GM12878 (cell line): ENCODE measurements at regions not wholly inside any gene's neighbourhood (a gene's known extent, or its start where the extent isn't known, plus 50 kb on each side); places are given as distances from the start of the nearest gene placed in this dataset.

Experiments
- ATAC-seq: fragments of 200-7000 bp; cut with Tn5 transposase; 3 replicates; pipeline ENCODE4 v1.9.1; 2020; ENCODE audit warnings: mild to moderate bottlenecking, moderate library complexity
- BruUV-seq: library from RNA; stranded (reverse); fragments of 400-500 nt; replicated peaks from 2 replicates; lab custom pipeline; 2021; lab: Mats Ljungman, UMichigan
- CTCF ChIA-PET: fragments of 300-600 bp; sonication (Branson Sonifier 250); formaldehyde crosslinking; extraction: SDS; loops from one replicate; lab custom pipeline; 2021; ENCODE audit warnings: inconsistent platforms; lab: Yijun Ruan, JAX
- POLR2A ChIA-PET: fragments of 350-600 bp; formaldehyde crosslinking; extraction: SDS; loops from one replicate; lab custom pipeline; 2021; ENCODE audit warnings: inconsistent platforms; lab: Charles Lee
- RAD21 ChIA-PET: fragments of 300-600 bp; sonication (Branson Sonifier 250); formaldehyde crosslinking; loops from one replicate; lab custom pipeline; 2023; ENCODE audit warnings: antibody characterized with exemption; ENCODE audit not compliant: unreplicated experiment; lab: Charles Lee
- SMC1A ChIA-PET: fragments of 300-600 bp; sonication (Branson Sonifier 250); formaldehyde crosslinking; loops from one replicate; lab custom pipeline; 2023; ENCODE audit not compliant: unreplicated experiment, uncharacterized antibody; lab: Charles Lee
- DNase-seq: peaks from one replicate; pipeline ENCODE4 v3.0.0-alpha.2; 2011; ENCODE audit warnings: low read depth, low spot score
- FAIRE-seq: peaks from 3 replicates; lab custom pipeline; 2011; peaks lifted over from hg19 to GRCh38; lab: Jason Lieb, UNC
- H2AFZ ChIP-seq: 2 replicates; pipeline ENCODE4 v1.6.0; 2011; ENCODE audit warnings: low read depth, low read length, control low read depth; ENCODE audit not compliant: control insufficient read depth
- H3K27ac ChIP-seq: 2 replicates; pipeline ENCODE4 v1.5.1; 2011; ENCODE audit warnings: control low read depth; ENCODE audit not compliant: control insufficient read depth, insufficient read depth
- H3K27me3 ChIP-seq, 2 experiments: replicated peaks in 1 of 2; 2 replicates each; pipeline versions ENCODE4 v1.6.0 to v1.6.1; 2011; ENCODE audit warnings: low read length in 1 of 2; ENCODE audit not compliant: control insufficient read depth in 2 of 2, insufficient read depth in 2 of 2
- H3K36me3 ChIP-seq, 2 experiments: 2 replicates each; pipeline ENCODE4 v1.5.1; 2011; ENCODE audit warnings: low read length in 1 of 2; ENCODE audit not compliant: control insufficient read depth in 2 of 2, insufficient read depth in 2 of 2
- H3K4me1 ChIP-seq: 2 replicates; pipeline ENCODE4 v1.6.1; 2011; ENCODE audit warnings: mild to moderate bottlenecking, low read length, moderate library complexity, mixed read lengths; ENCODE audit not compliant: control insufficient read depth, insufficient read depth
- H3K4me2 ChIP-seq: 2 replicates; pipeline ENCODE4 v1.6.0; 2011; ENCODE audit warnings: control low read depth; ENCODE audit not compliant: control insufficient read depth, insufficient read depth
- H3K4me3 ChIP-seq: fragments of 200-600 bp; sonication (generic); 2 replicates; pipeline ENCODE4 v1.5.1; 2016
- H3K79me2 ChIP-seq: 2 replicates; pipeline ENCODE4 v1.6.0; 2011; ENCODE audit warnings: low read length; ENCODE audit not compliant: control insufficient read depth, insufficient read depth
- H3K9ac ChIP-seq: 2 replicates; pipeline ENCODE4 v1.8.0; 2011; ENCODE audit warnings: low read length, control low read depth, mixed read lengths; ENCODE audit not compliant: control insufficient read depth, insufficient read depth
- H3K9me3 ChIP-seq: replicated peaks from 3 replicates; pipeline ENCODE4 v1.5.1; 2011; ENCODE audit warnings: mild to moderate bottlenecking, low read length; ENCODE audit not compliant: control insufficient read depth, insufficient read depth
- H4K20me1 ChIP-seq: 2 replicates; pipeline ENCODE4 v1.6.0; 2011; ENCODE audit not compliant: control insufficient read depth, insufficient read depth
- ASH2L ChIP-seq: fragments of 300-600, 200-600 bp; sonication (generic); IDR thresholded peaks from 2 replicates; pipeline ENCODE4 v1.6.1; 2017; ENCODE audit warnings: low read depth, mild to moderate bottlenecking, borderline replicate concordance
- CBX5 ChIP-seq: sonication (generic); IDR thresholded peaks from 2 replicates; pipeline ENCODE4 v1.6.1; 2016; ENCODE audit warnings: low read depth, moderate library complexity, mild to moderate bottlenecking, inconsistent platforms
- CREM ChIP-seq: IDR thresholded peaks from 2 replicates; pipeline ENCODE4 v1.6.1; 2014; ENCODE audit warnings: antibody characterized with exemption, low read depth
- ETV6 ChIP-seq, 2 experiments: fragments of 450-650 bp in 1 of 2; IDR thresholded peaks in 1 of 2; conservative IDR thresholded peaks in 1 of 2; 2 replicates each; pipeline ENCODE4 v1.6.1; 2014; ENCODE audit warnings: antibody characterized with exemption in 1 of 2, borderline replicate concordance in 1 of 2, low read depth in 1 of 2, mild to moderate bottlenecking in 1 of 2, moderate library complexity in 1 of 2
- HDGF ChIP-seq: fragments of 450-650 bp; IDR thresholded peaks from 2 replicates; pipeline ENCODE4 v1.6.1; 2016; ENCODE audit warnings: antibody characterized with exemption
- IKZF1 ChIP-seq: fragments of 450-650 bp; conservative IDR thresholded peaks from 2 replicates; pipeline ENCODE4 v1.6.1; 2017; ENCODE audit warnings: antibody characterized with exemption, mild to moderate bottlenecking
- IKZF2 ChIP-seq, 2 experiments: fragments of 450-650 bp; IDR thresholded peaks; 2 replicates each; pipeline ENCODE4 v1.6.1; 2017; ENCODE audit warnings: mild to moderate bottlenecking in 2 of 2, moderate library complexity in 2 of 2
- KLF5 ChIP-seq: fragments of 450-650 bp; IDR thresholded peaks from 2 replicates; pipeline ENCODE4 v1.6.1; 2014; ENCODE audit warnings: mild to moderate bottlenecking; ENCODE audit not compliant: partially characterized antibody
- NR2C2 ChIP-seq: IDR thresholded peaks from 2 replicates; pipeline ENCODE4 v1.6.1; 2011; ENCODE audit warnings: borderline replicate concordance, low read depth; ENCODE audit not compliant: control insufficient read depth, insufficient read length
- RB1 ChIP-seq: fragments of 450-650 bp; formaldehyde crosslinking; IDR thresholded peaks from 2 replicates; pipeline ENCODE4 v1.6.1; 2017; ENCODE audit warnings: mild to moderate bottlenecking, borderline replicate concordance
- SUZ12 ChIP-seq: fragments of 200-600 bp; sonication (generic); IDR thresholded peaks from one replicate; pipeline ENCODE4 v1.6.1; 2018; ENCODE audit warnings: antibody characterized with exemption, mild to moderate bottlenecking; ENCODE audit not compliant: unreplicated experiment
- WGBS: methylation state at CpG from one replicate; pipeline ENCODE4 v1.1.6; 2016; ENCODE audit warnings: low lambda C conversion rate; ENCODE audit not compliant: insufficient replicate concordance, insufficient coverage; ENCODE audit errors: missing lambda C conversion rate; 5-methylcytosine and 5-hydroxymethylcytosine counted together
- in situ Hi-C: fragments of 300-500 bp; cut with MboI; formaldehyde crosslinking; loops from 9 replicates; pipeline ENCODE4 v1.14.3; 2018; ENCODE audit warnings: mixed read lengths
- intact Hi-C: fragments of 100-400 bp; cut with micrococcal nuclease; formaldehyde crosslinking; loops from one replicate; pipeline ENCODE4 v1.14.2; 2022; ENCODE audit not compliant: unreplicated experiment
- TF ChIP-seq, protein P1 (sequence below): fragments of 450-650 bp; IDR thresholded peaks from 2 replicates; pipeline ENCODE4 v1.6.1; 2017; ENCODE audit warnings: mild to moderate bottlenecking, moderate library complexity
- TF ChIP-seq, protein P2 (sequence below): fragments of 450-650 bp; IDR thresholded peaks from 2 replicates; pipeline ENCODE4 v1.6.1; 2017; ENCODE audit warnings: borderline replicate concordance
- TF ChIP-seq, protein P3 (sequence below): fragments of 450-650 bp; IDR thresholded peaks from 2 replicates; pipeline ENCODE4 v1.6.1; 2017; ENCODE audit warnings: mild to moderate bottlenecking, low read depth, inconsistent platforms; ENCODE audit not compliant: poor library complexity, severe bottlenecking
- TF ChIP-seq, protein P4 (sequence below): fragments of 450-650 bp; IDR thresholded peaks from 2 replicates; pipeline ENCODE4 v1.6.1; 2016; ENCODE audit warnings: mild to moderate bottlenecking

DNA sequence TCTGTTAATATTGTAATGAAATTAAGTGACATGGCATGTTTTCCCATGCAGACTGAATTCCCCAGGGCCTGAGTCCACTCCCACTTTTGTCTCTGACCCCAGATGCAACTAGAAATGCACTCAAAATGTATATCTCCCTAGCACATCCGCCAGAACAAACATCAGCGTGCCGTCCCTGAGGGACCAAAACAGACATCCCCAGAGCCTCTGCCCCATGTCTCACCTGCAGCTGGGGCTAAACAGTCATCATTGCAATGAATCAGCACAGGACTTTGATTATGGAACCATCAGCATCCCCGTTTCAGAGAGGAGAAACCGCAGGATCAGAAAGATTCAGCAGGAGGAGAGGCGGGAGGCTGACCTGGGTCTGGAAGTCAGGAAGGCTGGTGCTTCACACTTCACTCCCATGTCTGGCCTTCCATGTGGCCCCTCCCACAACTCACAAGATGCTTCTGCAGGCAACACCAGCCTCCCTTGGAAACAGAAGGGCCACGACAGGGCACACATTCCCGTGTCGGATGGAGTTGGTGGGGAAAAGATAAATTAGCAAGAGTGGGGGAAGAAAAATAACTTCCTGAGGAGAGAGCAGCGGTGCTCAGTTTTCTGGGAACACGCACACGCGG lies 130.6 kb upstream of the VSTM2B start:
- Histone ChIP-seq H3K4me1 (no peaks in the 10 kb centered on the region), H2AFZ (no peak overlapping the region), H3K4me2 (no peak overlapping the region), H3K27me3 (no peaks in the 10 kb centered on the region), H3K4me3 (no peak overlapping the region), H3K36me3 (no peaks in the 10 kb centered on the region), H3K9me3 (no peaks in the 10 kb centered on the region; the same call in 2 of the 3 replicates), H3K27ac (no peak overlapping the region), H3K79me2 (no peaks in the 10 kb centered on the region), H4K20me1 (no peaks in the 10 kb centered on the region), H3K9ac (no peak overlapping the region)
- FAIRE-seq (no peak), ATAC-seq (no peak), DNase-seq (no peak)
- CTCF ChIA-PET, result no interaction called here
- intact Hi-C loops, result no loop called here
- POLR2A ChIA-PET, result no interaction called here
- BruUV-seq, result no TSS peak
- 36% methylated on average over 13 of the region's 13 CpGs for WGBS
- SMC1A ChIA-PET, result no interaction called here
- RAD21 ChIA-PET, result no interaction called here
- in situ Hi-C loops, result no loop called here
- TF ChIP-seq, protein P1, sequence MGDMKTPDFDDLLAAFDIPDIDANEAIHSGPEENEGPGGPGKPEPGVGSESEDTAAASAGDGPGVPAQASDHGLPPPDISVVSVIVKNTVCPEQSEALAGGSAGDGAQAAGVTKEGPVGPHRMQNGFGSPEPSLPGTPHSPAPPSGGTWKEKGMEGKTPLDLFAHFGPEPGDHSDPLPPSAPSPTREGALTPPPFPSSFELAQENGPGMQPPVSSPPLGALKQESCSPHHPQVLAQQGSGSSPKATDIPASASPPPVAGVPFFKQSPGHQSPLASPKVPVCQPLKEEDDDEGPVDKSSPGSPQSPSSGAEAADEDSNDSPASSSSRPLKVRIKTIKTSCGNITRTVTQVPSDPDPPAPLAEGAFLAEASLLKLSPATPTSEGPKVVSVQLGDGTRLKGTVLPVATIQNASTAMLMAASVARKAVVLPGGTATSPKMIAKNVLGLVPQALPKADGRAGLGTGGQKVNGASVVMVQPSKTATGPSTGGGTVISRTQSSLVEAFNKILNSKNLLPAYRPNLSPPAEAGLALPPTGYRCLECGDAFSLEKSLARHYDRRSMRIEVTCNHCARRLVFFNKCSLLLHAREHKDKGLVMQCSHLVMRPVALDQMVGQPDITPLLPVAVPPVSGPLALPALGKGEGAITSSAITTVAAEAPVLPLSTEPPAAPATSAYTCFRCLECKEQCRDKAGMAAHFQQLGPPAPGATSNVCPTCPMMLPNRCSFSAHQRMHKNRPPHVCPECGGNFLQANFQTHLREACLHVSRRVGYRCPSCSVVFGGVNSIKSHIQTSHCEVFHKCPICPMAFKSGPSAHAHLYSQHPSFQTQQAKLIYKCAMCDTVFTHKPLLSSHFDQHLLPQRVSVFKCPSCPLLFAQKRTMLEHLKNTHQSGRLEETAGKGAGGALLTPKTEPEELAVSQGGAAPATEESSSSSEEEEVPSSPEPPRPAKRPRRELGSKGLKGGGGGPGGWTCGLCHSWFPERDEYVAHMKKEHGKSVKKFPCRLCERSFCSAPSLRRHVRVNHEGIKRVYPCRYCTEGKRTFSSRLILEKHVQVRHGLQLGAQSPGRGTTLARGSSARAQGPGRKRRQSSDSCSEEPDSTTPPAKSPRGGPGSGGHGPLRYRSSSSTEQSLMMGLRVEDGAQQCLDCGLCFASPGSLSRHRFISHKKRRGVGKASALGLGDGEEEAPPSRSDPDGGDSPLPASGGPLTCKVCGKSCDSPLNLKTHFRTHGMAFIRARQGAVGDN, result no peak
- TF ChIP-seq CREM (no peak), NR2C2 (no peak), KLF5 (no peak), RB1 (no peak), ETV6 (conservative IDR thresholded peaks at IDR 0.05 in 1 of 2, IDR thresholded peaks at IDR 0.05 in 1 of 2; ENCODE audit: borderline replicate concordance in 1 of 2, low read depth in 1 of 2) (no peak), IKZF2 (IDR thresholded peaks at IDR 0.05) (no peak), IKZF1 (no peak), HDGF (no peak), CBX5 (no peak), ASH2L (no peak), SUZ12 (no peak)
- TF ChIP-seq, protein P2, sequence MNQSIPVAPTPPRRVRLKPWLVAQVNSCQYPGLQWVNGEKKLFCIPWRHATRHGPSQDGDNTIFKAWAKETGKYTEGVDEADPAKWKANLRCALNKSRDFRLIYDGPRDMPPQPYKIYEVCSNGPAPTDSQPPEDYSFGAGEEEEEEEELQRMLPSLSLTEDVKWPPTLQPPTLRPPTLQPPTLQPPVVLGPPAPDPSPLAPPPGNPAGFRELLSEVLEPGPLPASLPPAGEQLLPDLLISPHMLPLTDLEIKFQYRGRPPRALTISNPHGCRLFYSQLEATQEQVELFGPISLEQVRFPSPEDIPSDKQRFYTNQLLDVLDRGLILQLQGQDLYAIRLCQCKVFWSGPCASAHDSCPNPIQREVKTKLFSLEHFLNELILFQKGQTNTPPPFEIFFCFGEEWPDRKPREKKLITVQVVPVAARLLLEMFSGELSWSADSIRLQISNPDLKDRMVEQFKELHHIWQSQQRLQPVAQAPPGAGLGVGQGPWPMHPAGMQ, result no peak
- TF ChIP-seq, protein P3, sequence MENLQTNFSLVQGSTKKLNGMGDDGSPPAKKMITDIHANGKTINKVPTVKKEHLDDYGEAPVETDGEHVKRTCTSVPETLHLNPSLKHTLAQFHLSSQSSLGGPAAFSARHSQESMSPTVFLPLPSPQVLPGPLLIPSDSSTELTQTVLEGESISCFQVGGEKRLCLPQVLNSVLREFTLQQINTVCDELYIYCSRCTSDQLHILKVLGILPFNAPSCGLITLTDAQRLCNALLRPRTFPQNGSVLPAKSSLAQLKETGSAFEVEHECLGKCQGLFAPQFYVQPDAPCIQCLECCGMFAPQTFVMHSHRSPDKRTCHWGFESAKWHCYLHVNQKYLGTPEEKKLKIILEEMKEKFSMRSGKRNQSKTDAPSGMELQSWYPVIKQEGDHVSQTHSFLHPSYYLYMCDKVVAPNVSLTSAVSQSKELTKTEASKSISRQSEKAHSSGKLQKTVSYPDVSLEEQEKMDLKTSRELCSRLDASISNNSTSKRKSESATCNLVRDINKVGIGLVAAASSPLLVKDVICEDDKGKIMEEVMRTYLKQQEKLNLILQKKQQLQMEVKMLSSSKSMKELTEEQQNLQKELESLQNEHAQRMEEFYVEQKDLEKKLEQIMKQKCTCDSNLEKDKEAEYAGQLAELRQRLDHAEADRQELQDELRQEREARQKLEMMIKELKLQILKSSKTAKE, result no peak
- TF ChIP-seq, protein P4, sequence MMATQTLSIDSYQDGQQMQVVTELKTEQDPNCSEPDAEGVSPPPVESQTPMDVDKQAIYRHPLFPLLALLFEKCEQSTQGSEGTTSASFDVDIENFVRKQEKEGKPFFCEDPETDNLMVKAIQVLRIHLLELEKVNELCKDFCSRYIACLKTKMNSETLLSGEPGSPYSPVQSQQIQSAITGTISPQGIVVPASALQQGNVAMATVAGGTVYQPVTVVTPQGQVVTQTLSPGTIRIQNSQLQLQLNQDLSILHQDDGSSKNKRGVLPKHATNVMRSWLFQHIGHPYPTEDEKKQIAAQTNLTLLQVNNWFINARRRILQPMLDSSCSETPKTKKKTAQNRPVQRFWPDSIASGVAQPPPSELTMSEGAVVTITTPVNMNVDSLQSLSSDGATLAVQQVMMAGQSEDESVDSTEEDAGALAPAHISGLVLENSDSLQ, result no peak
